Stimulated activated CD8-positive, alpha-beta memory T cell treated with anti-CD3 and anti-CD28 coated beads, Interleukin-4, amount 100 ng/mL, for 1 hour (primary cell): ENCODE measurements at regions not wholly inside any gene's neighbourhood (a gene's known extent, or its start where the extent isn't known, plus 50 kb on each side); places are given as distances from the start of the nearest gene placed in this dataset.

Experiments used
- DNase-seq, 2 donors: peaks; one replicate each; pipeline ENCODE4 v3.0.0-alpha.2; 2020; ENCODE audit warnings: low read depth in 2 of 2, low spot score in 1 of 2

GRCh38 chr4:13059019-13059418 lies 425.1 kb downstream of the RAB28 start:
- DNase-seq: no peak

GRCh38 chr4:13056630-13057189 lies 427.4 kb downstream of the RAB28 start:
- no peak for DNase-seq

GRCh38 chr4:13054420-13054970 lies 429.6 kb downstream of the RAB28 start:
- DNase-seq: no peak

GRCh38 chr4:13047591-13047990 lies 436.5 kb downstream of the RAB28 start:
- DNase-seq: no peak

GRCh38 chr4:13036841-13037240 lies 447.3 kb downstream of the RAB28 start:
- no peak for DNase-seq

- no peak for DNase-seq
These were observed 451.2 kb downstream of the RAB28 start for GRCh38 chr4:13032936-13033335.

GRCh38 chr4:13024147-13025105 lies 459.7 kb downstream of the RAB28 start:
- no peak for DNase-seq

- DNase-seq: no peak
These were observed 476.2 kb downstream of the RAB28 start for GRCh38 chr4:13007802-13008470.

GRCh38 chr4:12993923-12994322 lies 490.2 kb downstream of the RAB28 start:
- no peak for DNase-seq

GRCh38 chr4:12987284-12987683 lies 496.9 kb downstream of the RAB28 start:
- DNase-seq: no peak

- no peak for DNase-seq
These were observed 504.3 kb downstream of the RAB28 start for GRCh38 chr4:12979797-12980196.

- DNase-seq: no peak
These were observed 505.8 kb downstream of the RAB28 start for GRCh38 chr4:12978310-12978709.

GRCh38 chr4:12975511-12975910 lies 508.6 kb downstream of the RAB28 start:
- no peak for DNase-seq

GRCh38 chr4:12973522-12973921 lies 510.6 kb downstream of the RAB28 start:
- no peak for DNase-seq

- no peak for DNase-seq
These were observed 515.8 kb downstream of the RAB28 start for GRCh38 chr4:12968345-12968744.

GRCh38 chr4:12966726-12967125 lies 517.4 kb downstream of the RAB28 start:
- DNase-seq: no peak

GRCh38 chr4:12965334-12965733 lies 518.8 kb downstream of the RAB28 start:
- no peak for DNase-seq

GRCh38 chr4:12963912-12964311 lies 520.2 kb downstream of the RAB28 start:
- DNase-seq: no peak

- no peak for DNase-seq
These were observed 520.8 kb downstream of the RAB28 start for GRCh38 chr4:12963291-12963690.

- no peak for DNase-seq
These were observed 522.4 kb downstream of the RAB28 start for GRCh38 chr4:12961713-12962112.

GRCh38 chr4:12958436-12958835 lies 525.7 kb downstream of the RAB28 start:
- no peak for DNase-seq

- DNase-seq: no peak
These were observed 527.0 kb downstream of the RAB28 start for GRCh38 chr4:12957108-12957507.
